ENCODE measurements at regions not wholly inside any gene's neighbourhood (a gene's known extent, or its start where the extent isn't known, plus 50 kb on each side); places are given as distances from the start of the nearest gene placed in this dataset.

- FAIRE-seq = peak; percentile 94
- no peak for DNase-seq (ENCODE audit: insufficient read length, low spot score)
- TF ChIP-seq CTCF (IDR thresholded peaks at IDR 0.05; ENCODE audit: insufficient read depth, missing control alignments) = no peak
Observed at GRCh38 chr1:177356674-177357435, 186.1 kb downstream of the BRINP2 start.

- FAIRE-seq = peak; percentile 6
Observed at GRCh38 chr1:177355575-177355974, 184.8 kb downstream of the BRINP2 start.

GRCh38 chr1:177354247-177354646 lies 183.5 kb downstream of the BRINP2 start:
- peak; percentile 72 for FAIRE-seq
- DNase-seq (ENCODE audit: insufficient read length, low spot score) = no peak
- no peak for TF ChIP-seq CTCF (IDR thresholded peaks at IDR 0.05; ENCODE audit: insufficient read depth, missing control alignments)

More at GRCh38 chr1:177355575-177355974, 184.8 kb downstream of the BRINP2 start:
- no peak for DNase-seq (ENCODE audit: insufficient read length, low spot score)
- TF ChIP-seq CTCF (IDR thresholded peaks at IDR 0.05; ENCODE audit: insufficient read depth, missing control alignments) = peak; percentile 42

GRCh38 chr1:177351361-177352108 lies 180.8 kb downstream of the BRINP2 start:
- no peak for TF ChIP-seq CTCF (IDR thresholded peaks at IDR 0.05; ENCODE audit: insufficient read depth, missing control alignments)
- peak; percentile 21 for FAIRE-seq
- no peak for DNase-seq (ENCODE audit: insufficient read length, low spot score)

- FAIRE-seq (no peak), DNase-seq (ENCODE audit: insufficient read length, low spot score) (no peak)
- no peak for TF ChIP-seq CTCF (IDR thresholded peaks at IDR 0.05; ENCODE audit: insufficient read depth, missing control alignments)
Observed at GRCh38 chr1:177346790-177347359, 176.1 kb downstream of the BRINP2 start.

DNA sequence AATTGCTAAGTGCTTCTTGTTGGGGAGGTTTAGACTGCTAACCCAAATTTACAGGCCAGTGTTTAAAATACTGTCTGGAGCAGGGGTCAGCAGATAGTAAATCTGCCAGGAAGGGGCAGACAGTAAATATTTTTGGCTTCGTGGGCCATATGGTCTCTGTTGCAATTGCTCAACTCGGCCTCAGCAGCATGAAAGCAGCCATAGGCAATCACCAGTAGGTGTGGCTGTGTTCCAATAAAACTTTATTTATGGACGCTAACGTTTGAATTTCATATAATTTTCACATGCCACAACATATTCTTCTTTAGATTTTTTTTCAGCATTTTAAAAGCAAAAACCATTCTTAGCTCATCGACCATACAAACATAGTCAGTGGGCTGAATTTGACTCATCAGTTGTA lies 172.7 kb downstream of the BRINP2 start:
- DNase-seq (ENCODE audit: insufficient read length, low spot score) (no peak), FAIRE-seq (peak; percentile 86)
- TF ChIP-seq CTCF (IDR thresholded peaks at IDR 0.05; ENCODE audit: insufficient read depth, missing control alignments) = no peak
